ENCODE measurements at regions not wholly inside any gene's neighbourhood (a gene's known extent, or its start where the extent isn't known, plus 50 kb on each side); places are given as distances from the start of the nearest gene placed in this dataset.

GRCh38 chr10:7478727-7479457 lies 68.1 kb upstream of the SFMBT2 start:
- Histone ChIP-seq H3K79me2 (ENCODE audit: insufficient read depth, low read length) (no peaks in the 10 kb centered on the region), H3K9ac (ENCODE audit: low read length) (peak overlapping the region; percentile 33), H3K27ac (ENCODE audit: low read depth, low read length, poor library complexity, severe bottlenecking) (peak overlapping the region; percentile 99), H4K20me1 (ENCODE audit: insufficient read depth, low read length) (no peaks in the 10 kb centered on the region), H3K9me3 (ENCODE audit: low read length) (no peaks in the 10 kb centered on the region; the same call in 1 of the 2 replicates), H3K36me3 (ENCODE audit: insufficient read depth, low read length) (no peaks in the 10 kb centered on the region), H3K4me2 (ENCODE audit: low read length) (peak overlapping the region; percentile 57), H2AFZ (ENCODE audit: low read length) (no peak overlapping the region), H3K27me3 (ENCODE audit: insufficient read depth, low read length) (no peaks in the 10 kb centered on the region), H3K4me1 (ENCODE audit: insufficient read depth, low read length, severe bottlenecking) (peaks cover 93% of the 10 kb centered on the region), H3F3A (ENCODE audit: insufficient read depth, low read length) (peaks cover 4% of the 10 kb centered on the region; the same call in 1 of the 2 replicates), H3K4me3 (ENCODE audit: low read depth, low read length, poor library complexity, severe bottlenecking) (no peak overlapping the region), H3K9me2 (ENCODE audit: low read depth, low read length) (no peaks in the 10 kb centered on the region)
- TF ChIP-seq EZH2 (IDR thresholded peaks at IDR 0.05; ENCODE audit: borderline replicate concordance, low read length) (no peak), CTCF (IDR thresholded peaks at IDR 0.05; ENCODE audit: low read length) (no peak)

DNA sequence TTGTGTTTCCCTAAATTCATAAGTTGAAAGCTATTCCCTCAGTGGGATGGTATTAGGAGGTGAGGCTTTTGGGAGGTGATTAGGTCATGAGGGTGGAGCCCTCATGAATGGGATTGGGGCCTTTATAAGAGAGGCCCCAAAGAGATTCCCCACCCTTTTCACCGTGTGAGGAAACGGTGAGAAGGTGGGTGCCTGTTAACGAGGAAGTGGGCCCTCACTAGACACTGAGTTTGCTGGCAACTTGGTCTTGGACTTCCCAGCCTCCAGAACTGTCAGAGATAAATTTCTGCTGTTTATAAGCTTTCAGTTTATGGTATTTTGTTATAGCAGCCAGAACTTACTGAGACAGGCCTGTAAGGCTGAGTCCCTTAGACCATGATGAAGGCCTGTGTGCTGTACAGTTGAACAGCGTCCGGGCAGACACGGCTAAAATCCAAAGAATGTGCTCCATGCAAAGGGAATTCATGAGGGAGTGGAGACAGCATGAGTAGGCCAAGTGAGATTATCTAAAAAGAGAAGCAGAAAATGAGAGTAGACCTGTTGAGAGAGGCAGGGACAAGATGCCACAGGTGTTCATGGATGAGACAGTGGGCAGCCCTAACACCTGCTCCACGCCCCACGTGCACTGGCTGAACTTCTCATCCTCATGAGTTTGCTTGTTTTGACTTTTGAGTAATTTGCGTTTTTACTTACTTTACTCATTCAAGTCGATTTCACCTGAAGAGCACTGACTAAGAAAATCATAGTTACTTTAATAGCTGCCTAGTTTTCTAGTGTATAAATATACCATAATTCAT lies 66.9 kb upstream of the SFMBT2 start:
- 0 out of 2 replicates have a peak, but pooled peaks cover 4% of the 10 kb centered on the region for H3F3A ChIP-seq (ENCODE audit: insufficient read depth, low read length)
- H3K27me3 ChIP-seq (ENCODE audit: insufficient read depth, low read length) = no peaks in the 10 kb centered on the region
- H4K20me1 ChIP-seq (ENCODE audit: insufficient read depth, low read length) = no peaks in the 10 kb centered on the region
- H3K36me3 ChIP-seq (ENCODE audit: insufficient read depth, low read length) = no peaks in the 10 kb centered on the region
- H3K9ac ChIP-seq (ENCODE audit: low read length) = peak overlapping the region; percentile 33; the same call in 1 of the 2 replicates
- H3K4me3 ChIP-seq (ENCODE audit: low read depth, low read length, poor library complexity, severe bottlenecking) = no peak overlapping the region
- H3K4me2 ChIP-seq (ENCODE audit: low read length) = peak overlapping the region; percentile 30; the same call in 1 of the 2 replicates
- H3K4me1 ChIP-seq (ENCODE audit: insufficient read depth, low read length, severe bottlenecking) = peaks cover 93% of the 10 kb centered on the region
- TF ChIP-seq CTCF (IDR thresholded peaks at IDR 0.05; ENCODE audit: low read length) (no peak), EZH2 (IDR thresholded peaks at IDR 0.05; ENCODE audit: borderline replicate concordance, low read length) (no peak)
- H3K27ac ChIP-seq (ENCODE audit: low read depth, low read length, poor library complexity, severe bottlenecking) = peak overlapping the region; percentile 99
- no peak overlapping the region for H2AFZ ChIP-seq (ENCODE audit: low read length)
- H3K9me3 ChIP-seq (ENCODE audit: low read length) = no peaks in the 10 kb centered on the region; the same call in 1 of the 2 replicates
- no peaks in the 10 kb centered on the region for H3K9me2 ChIP-seq (ENCODE audit: low read depth, low read length)
- no peaks in the 10 kb centered on the region for H3K79me2 ChIP-seq (ENCODE audit: insufficient read depth, low read length)

GRCh38 chr10:7475939-7476338 lies 65.1 kb upstream of the SFMBT2 start:
- Histone ChIP-seq H3K36me3 (ENCODE audit: insufficient read depth, low read length) (no peaks in the 10 kb centered on the region), H2AFZ (ENCODE audit: low read length) (no peak overlapping the region), H4K20me1 (ENCODE audit: insufficient read depth, low read length) (no peaks in the 10 kb centered on the region), H3K27ac (ENCODE audit: low read depth, low read length, poor library complexity, severe bottlenecking) (peak overlapping the region; percentile 96), H3K4me1 (ENCODE audit: insufficient read depth, low read length, severe bottlenecking) (peaks cover 93% of the 10 kb centered on the region), H3K9me2 (ENCODE audit: low read depth, low read length) (no peaks in the 10 kb centered on the region), H3K9ac (ENCODE audit: low read length) (peak overlapping the region; percentile 5; the same call in 1 of the 2 replicates), H3K4me3 (ENCODE audit: low read depth, low read length, poor library complexity, severe bottlenecking) (no peak overlapping the region), H3K79me2 (ENCODE audit: insufficient read depth, low read length) (no peaks in the 10 kb centered on the region), H3K4me2 (ENCODE audit: low read length) (peak overlapping the region; percentile 53), H3F3A (ENCODE audit: insufficient read depth, low read length) (peaks cover 7% of the 10 kb centered on the region; the same call in 1 of the 2 replicates), H3K9me3 (ENCODE audit: low read length) (no peaks in the 10 kb centered on the region; the same call in 1 of the 2 replicates), H3K27me3 (ENCODE audit: insufficient read depth, low read length) (no peaks in the 10 kb centered on the region)
- no peak for TF ChIP-seq CTCF (IDR thresholded peaks at IDR 0.05; ENCODE audit: low read length)
- no peak for TF ChIP-seq EZH2 (IDR thresholded peaks at IDR 0.05; ENCODE audit: borderline replicate concordance, low read length)
